GM12872 (cell line): ENCODE measurements at regions not wholly inside any gene's neighbourhood (a gene's known extent, or its start where the extent isn't known, plus 50 kb on each side); places are given as distances from the start of the nearest gene placed in this dataset.

ENCODE experiments used
- CTCF ChIP-seq: IDR thresholded peaks from 3 replicates; pipeline ENCODE4 v1.5.1; 2011; ENCODE audit warnings: low read depth, mild to moderate bottlenecking, low read length, moderate library complexity; ENCODE audit not compliant: insufficient read depth

- TF ChIP-seq CTCF: no peak
Observed at GRCh38 chr1:177872308-177872900, 97.5 kb downstream of the SEC16B start.

DNA sequence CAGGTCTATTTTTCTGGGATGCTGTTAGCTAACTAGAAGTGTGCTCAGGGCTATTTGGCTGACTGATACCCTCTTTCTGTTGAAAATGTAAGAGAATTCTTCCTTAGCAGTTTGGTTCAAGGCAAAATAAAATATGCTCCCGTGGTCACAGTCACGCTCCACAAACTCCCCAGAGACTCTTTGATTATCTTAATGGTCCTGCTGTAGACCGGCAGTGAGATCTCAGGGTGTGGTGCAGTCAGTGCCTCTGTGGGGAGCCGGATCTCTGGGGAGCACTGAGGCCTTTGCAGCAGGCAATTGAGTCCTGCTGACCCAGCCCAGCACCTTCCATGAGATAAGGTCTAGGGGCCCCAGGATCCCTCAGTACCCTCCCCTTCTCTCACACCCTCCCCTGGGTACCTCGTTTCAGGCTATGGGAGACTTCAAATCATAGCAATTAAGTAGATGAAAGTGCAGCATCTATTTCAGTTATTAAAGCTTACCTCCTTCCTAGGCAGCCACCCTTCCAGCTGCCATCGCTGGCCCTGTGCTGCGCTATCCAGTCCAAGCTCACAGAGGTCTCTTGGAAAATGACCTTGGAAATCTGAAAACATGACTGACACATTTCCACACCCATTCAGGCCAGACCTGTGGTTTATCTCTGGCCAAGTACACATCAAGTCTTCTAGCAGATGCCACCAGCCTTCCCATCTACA is 98.1 kb downstream of the SEC16B start:
- no peak for TF ChIP-seq CTCF

GRCh38 chr1:177869586-177869985 is 100.3 kb downstream of the SEC16B start:
- no peak for TF ChIP-seq CTCF

- TF ChIP-seq CTCF: no peak
Observed at GRCh38 chr1:177865807-177866206, 104.1 kb downstream of the SEC16B start.

- TF ChIP-seq CTCF: no peak
Observed at GRCh38 chr1:177864538-177865305, 105.1 kb downstream of the SEC16B start.

GRCh38 chr1:177863796-177864195 is 106.1 kb downstream of the SEC16B start:
- no peak for TF ChIP-seq CTCF

DNA sequence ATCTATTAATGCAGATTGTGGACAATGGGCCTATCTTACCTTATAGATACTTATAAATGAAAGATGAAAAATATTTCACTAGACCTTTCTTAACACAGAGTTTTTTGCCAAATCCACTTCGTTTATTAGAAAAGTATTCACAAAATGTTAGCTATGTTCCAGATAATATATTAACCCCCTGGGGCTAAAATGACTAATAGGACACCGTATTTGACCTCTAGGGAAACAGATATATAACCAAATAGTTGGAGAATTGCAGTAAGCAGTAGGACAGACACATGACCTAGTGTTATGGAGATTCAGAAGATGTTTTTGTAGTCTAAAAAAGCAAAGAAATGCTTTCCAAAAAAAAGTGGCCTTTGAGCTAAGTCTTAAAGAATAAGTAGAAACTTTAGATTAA is 106.9 kb downstream of the SEC16B start:
- TF ChIP-seq CTCF: no peak
